HepG2 (cell line): ENCODE measurements at regions not wholly inside any gene's neighbourhood (a gene's known extent, or its start where the extent isn't known, plus 50 kb on each side); places are given as distances from the start of the nearest gene placed in this dataset.

Source experiments
- ATAC-seq: fragments of 200-7000 bp; cut with Tn5 transposase; 3 replicates; pipeline ENCODE4 v1.9.1; 2020; ENCODE audit warnings: mild to moderate bottlenecking, moderate library complexity
- BruUV-seq: library from RNA; stranded (reverse); fragments of 400-500 nt; replicated peaks from 2 replicates; lab custom pipeline; 2021; lab: Mats Ljungman, UMichigan
- CTCF ChIA-PET: fragments of 300-600 bp; formaldehyde crosslinking; extraction: SDS; loops from one replicate; lab custom pipeline; 2021; ENCODE audit warnings: low total read pairs, inconsistent platforms, low intra/inter-chr PET ratio; lab: Yijun Ruan, JAX
- POLR2A ChIA-PET: fragments of 350-600 bp; sonication (Branson Sonifier 250); formaldehyde crosslinking; loops from one replicate; lab custom pipeline; 2020; ENCODE audit warnings: antibody characterized with exemption, inconsistent platforms; lab: Yijun Ruan, JAX
- DNase-seq: peaks from one replicate; pipeline ENCODE4 v3.0.0-alpha.2; 2015; ENCODE audit warnings: low spot score
- FAIRE-seq: peaks from 3 replicates; lab custom pipeline; 2011; peaks lifted over from hg19 to GRCh38; lab: Jason Lieb, UNC
- H2AFZ ChIP-seq: one replicate; pipeline ENCODE4 v1.6.1; 2011; ENCODE audit warnings: low read length, inconsistent platforms
- H3K27ac ChIP-seq: fragments of 300-600 bp; 3 replicates; pipeline ENCODE4 v1.8.0; 2011; ENCODE audit warnings: mixed run types, mild to moderate bottlenecking, mixed read lengths, low read length, inconsistent platforms; ENCODE audit not compliant: insufficient read depth; ENCODE audit errors: extremely low read length
- H3K27me3 ChIP-seq, 2 experiments: fragments of 200-600 bp in 1 of 2; 2 replicates in 1 of 2; 3 replicates in 1 of 2; pipeline versions ENCODE4 v1.6.0 to v1.8.0; 2011; ENCODE audit warnings: low read length in 2 of 2, mild to moderate bottlenecking in 2 of 2, moderate library complexity in 2 of 2, inconsistent platforms in 1 of 2; ENCODE audit not compliant: insufficient read depth in 2 of 2, control insufficient read depth in 1 of 2
- H3K36me3 ChIP-seq, 2 experiments: fragments of 200-600 bp in 1 of 2; replicated peaks in 1 of 2; 2 replicates in 1 of 2; 3 replicates in 1 of 2; pipeline versions ENCODE4 v1.5.1 to v1.8.0; 2011; ENCODE audit warnings: low read length in 2 of 2, inconsistent platforms in 1 of 2; ENCODE audit not compliant: insufficient read depth in 2 of 2, control insufficient read depth in 1 of 2
- H3K4me1 ChIP-seq: 2 replicates; pipeline ENCODE4 v1.5.1; 2012; ENCODE audit warnings: low read length, inconsistent platforms; ENCODE audit not compliant: insufficient read depth
- H3K4me2 ChIP-seq: 2 replicates; pipeline ENCODE4 v1.6.0; 2011; ENCODE audit warnings: low read depth, low read length, inconsistent platforms
- H3K4me3 ChIP-seq, 3 experiments: fragments of 200-600 bp in 1 of 3; sonication (generic), shearing (Covaris generic) in 1 of 3; replicated peaks in 1 of 3; 2 replicates each; pipeline ENCODE4 v1.5.1; 2011 to 2016; ENCODE audit warnings: low read length in 3 of 3, inconsistent platforms in 2 of 3, low read depth in 2 of 3, mild to moderate bottlenecking in 2 of 3, control low read depth in 1 of 3, mixed read lengths in 1 of 3; ENCODE audit not compliant: insufficient read depth in 1 of 3
- H3K79me2 ChIP-seq: one replicate; pipeline ENCODE4 v1.6.1; 2011; ENCODE audit warnings: low read length, inconsistent platforms; ENCODE audit not compliant: insufficient read depth
- H3K9ac ChIP-seq: 2 replicates; pipeline ENCODE4 v1.6.0; 2011; ENCODE audit warnings: mild to moderate bottlenecking, low read depth, low read length, inconsistent platforms; ENCODE audit not compliant: insufficient read depth
- H3K9me3 ChIP-seq: 2 replicates; pipeline ENCODE4 v1.5.1; 2012; ENCODE audit warnings: mild to moderate bottlenecking, low read length
- H4K20me1 ChIP-seq: 2 replicates; pipeline ENCODE4 v1.6.0; 2011; ENCODE audit warnings: inconsistent platforms, mild to moderate bottlenecking, low read length, moderate library complexity; ENCODE audit not compliant: insufficient read depth
- GATAD2A ChIP-seq: IDR thresholded peaks from 2 replicates; pipeline ENCODE4 v1.6.1; 2016
- ZNF331 ChIP-seq: sonication (generic); formaldehyde crosslinking; IDR thresholded peaks from 2 replicates; pipeline ENCODE4 v1.4.0; 2020; ENCODE audit warnings: missing genetic modification reagents
- ZNF543 ChIP-seq: sonication (generic); formaldehyde crosslinking; IDR thresholded peaks from 2 replicates; pipeline ENCODE4 v1.4.0; 2020; ENCODE audit warnings: mild to moderate bottlenecking, missing genetic modification reagents
- WGBS: methylation state at CpG from one replicate; pipeline ENCODE4 v1.1.6; 2017; ENCODE audit warnings: low lambda C conversion rate; 5-methylcytosine and 5-hydroxymethylcytosine counted together
- in situ Hi-C: cut with HindIII; loops from 2 replicates; pipeline ENCODE4 v1.10.0; 2017; ENCODE audit warnings: low pct_unique_long_range_greater_than_20kb; ENCODE audit not compliant: extremely low pct_ligation_motif_present
- intact Hi-C: fragments of 100-400 bp; cut with micrococcal nuclease; formaldehyde crosslinking; loops from one replicate; pipeline ENCODE4 v1.10.0; 2022; ENCODE audit not compliant: unreplicated experiment
- TF ChIP-seq, protein P1 (sequence below): sonication (generic); formaldehyde crosslinking; IDR thresholded peaks from 2 replicates; pipeline ENCODE4 v1.4.0; 2020; ENCODE audit warnings: low read depth, missing genetic modification reagents

- Histone ChIP-seq H3K27ac (no peak overlapping the region), H3K79me2 (no peaks in the 10 kb centered on the region), H3K4me2 (no peak overlapping the region), H3K4me1 (no peaks in the 10 kb centered on the region), H3K27me3 (no peaks in the 10 kb centered on the region), H4K20me1 (no peaks in the 10 kb centered on the region), H2AFZ (no peak overlapping the region), H3K36me3 (no peaks in the 10 kb centered on the region), H3K4me3 (no peak overlapping the region), H3K9ac (no peak overlapping the region), H3K9me3 (peaks cover 44% of the 10 kb centered on the region)
- 2% methylated on average over 4 of the region's 4 CpGs for WGBS
- POLR2A ChIA-PET = no interaction called here
- ATAC-seq (no peak), DNase-seq (no peak), FAIRE-seq (no peak)
- CTCF ChIA-PET = no interaction called here
- no TSS peak for BruUV-seq
- TF ChIP-seq, protein P1, sequence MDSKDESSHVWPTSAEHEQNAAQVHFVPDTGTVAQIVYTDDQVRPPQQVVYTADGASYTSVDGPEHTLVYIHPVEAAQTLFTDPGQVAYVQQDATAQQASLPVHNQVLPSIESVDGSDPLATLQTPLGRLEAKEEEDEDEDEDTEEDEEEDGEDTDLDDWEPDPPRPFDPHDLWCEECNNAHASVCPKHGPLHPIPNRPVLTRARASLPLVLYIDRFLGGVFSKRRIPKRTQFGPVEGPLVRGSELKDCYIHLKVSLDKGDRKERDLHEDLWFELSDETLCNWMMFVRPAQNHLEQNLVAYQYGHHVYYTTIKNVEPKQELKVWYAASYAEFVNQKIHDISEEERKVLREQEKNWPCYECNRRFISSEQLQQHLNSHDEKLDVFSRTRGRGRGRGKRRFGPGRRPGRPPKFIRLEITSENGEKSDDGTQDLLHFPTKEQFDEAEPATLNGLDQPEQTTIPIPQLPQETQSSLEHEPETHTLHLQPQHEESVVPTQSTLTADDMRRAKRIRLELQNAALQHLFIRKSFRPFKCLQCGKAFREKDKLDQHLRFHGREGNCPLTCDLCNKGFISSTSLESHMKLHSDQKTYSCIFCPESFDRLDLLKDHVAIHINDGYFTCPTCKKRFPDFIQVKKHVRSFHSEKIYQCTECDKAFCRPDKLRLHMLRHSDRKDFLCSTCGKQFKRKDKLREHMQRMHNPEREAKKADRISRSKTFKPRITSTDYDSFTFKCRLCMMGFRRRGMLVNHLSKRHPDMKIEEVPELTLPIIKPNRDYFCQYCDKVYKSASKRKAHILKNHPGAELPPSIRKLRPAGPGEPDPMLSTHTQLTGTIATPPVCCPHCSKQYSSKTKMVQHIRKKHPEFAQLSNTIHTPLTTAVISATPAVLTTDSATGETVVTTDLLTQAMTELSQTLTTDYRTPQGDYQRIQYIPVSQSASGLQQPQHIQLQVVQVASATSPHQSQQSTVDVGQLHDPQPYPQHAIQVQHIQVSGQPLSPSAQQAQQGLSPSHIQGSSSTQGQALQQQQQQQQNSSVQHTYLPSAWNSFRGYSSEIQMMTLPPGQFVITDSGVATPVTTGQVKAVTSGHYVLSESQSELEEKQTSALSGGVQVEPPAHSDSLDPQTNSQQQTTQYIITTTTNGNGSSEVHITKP (CRISPR knock-in tag) = no peak
- TF ChIP-seq GATAD2A (CRISPR knock-in tag) (no peak), ZNF543 (no peak), ZNF331 (CRISPR knock-in tag) (no peak)
- intact Hi-C loops (no loop called here), in situ Hi-C loops (no loop called here)
These were observed 1069.3 kb upstream of the CNTNAP5 start for GRCh38 chr2:122955776-122956175.
